ENCODE measurements at regions not wholly inside any gene's neighbourhood (a gene's known extent, or its start where the extent isn't known, plus 50 kb on each side); places are given as distances from the start of the nearest gene placed in this dataset.

GRCh38 chr2:120984046-120984445, 248.4 kb downstream of the GLI2 start:
- TF ChIP-seq SPI1 (IDR thresholded peaks at IDR 0.05; ENCODE audit: low read depth, low read length) (no peak), POLR2AphosphoS5 (IDR thresholded peaks at IDR 0.05; ENCODE audit: low read depth, low read length) (no peak), TAF1 (IDR thresholded peaks at IDR 0.05; ENCODE audit: low read depth, low read length) (no peak), POU2F2 (IDR thresholded peaks at IDR 0.05; ENCODE audit: low read depth, low read length) (no peak), POLR2A (IDR thresholded peaks at IDR 0.05; ENCODE audit: low read depth, low read length) (no peak), PAX5 (IDR thresholded peaks at IDR 0.05; ENCODE audit: insufficient read depth, low read length, severe bottlenecking) (no peak)
- DNase-seq (ENCODE audit: insufficient read length, low spot score), result no peak
- FAIRE-seq, result no peak

GRCh38 chr2:120984452-120985173, 248.9 kb downstream of the GLI2 start:
- no peak for DNase-seq (ENCODE audit: insufficient read length, low spot score)
- FAIRE-seq, result no peak
- TF ChIP-seq PAX5 (IDR thresholded peaks at IDR 0.05; ENCODE audit: insufficient read depth, low read length, severe bottlenecking), result no peak
- no peak for TF ChIP-seq TAF1 (IDR thresholded peaks at IDR 0.05; ENCODE audit: low read depth, low read length)
- no peak for TF ChIP-seq POU2F2 (IDR thresholded peaks at IDR 0.05; ENCODE audit: low read depth, low read length)
- no peak for TF ChIP-seq SPI1 (IDR thresholded peaks at IDR 0.05; ENCODE audit: low read depth, low read length)
- no peak for TF ChIP-seq POLR2AphosphoS5 (IDR thresholded peaks at IDR 0.05; ENCODE audit: low read depth, low read length)
- TF ChIP-seq POLR2A (IDR thresholded peaks at IDR 0.05; ENCODE audit: low read depth, low read length), result no peak

- TF ChIP-seq SPI1 (IDR thresholded peaks at IDR 0.05; ENCODE audit: low read depth, low read length), result no peak
- no peak for TF ChIP-seq PAX5 (IDR thresholded peaks at IDR 0.05; ENCODE audit: insufficient read depth, low read length, severe bottlenecking)
- TF ChIP-seq TAF1 (IDR thresholded peaks at IDR 0.05; ENCODE audit: low read depth, low read length), result no peak
- TF ChIP-seq POLR2AphosphoS5 (IDR thresholded peaks at IDR 0.05; ENCODE audit: low read depth, low read length), result no peak
- no peak for TF ChIP-seq POLR2A (IDR thresholded peaks at IDR 0.05; ENCODE audit: low read depth, low read length)
- TF ChIP-seq POU2F2 (IDR thresholded peaks at IDR 0.05; ENCODE audit: low read depth, low read length), result no peak
- no peak for DNase-seq (ENCODE audit: insufficient read length, low spot score)
- FAIRE-seq, result no peak
These were observed 249.7 kb downstream of the GLI2 start for GRCh38 chr2:120985174-120985996.

GRCh38 chr2:120985997-120986651, 250.5 kb downstream of the GLI2 start:
- no peak for TF ChIP-seq PAX5 (IDR thresholded peaks at IDR 0.05; ENCODE audit: insufficient read depth, low read length, severe bottlenecking)
- no peak for TF ChIP-seq POLR2AphosphoS5 (IDR thresholded peaks at IDR 0.05; ENCODE audit: low read depth, low read length)
- no peak for TF ChIP-seq SPI1 (IDR thresholded peaks at IDR 0.05; ENCODE audit: low read depth, low read length)
- no peak for TF ChIP-seq POU2F2 (IDR thresholded peaks at IDR 0.05; ENCODE audit: low read depth, low read length)
- TF ChIP-seq POLR2A (IDR thresholded peaks at IDR 0.05; ENCODE audit: low read depth, low read length), result no peak
- DNase-seq (ENCODE audit: insufficient read length, low spot score) (no peak), FAIRE-seq (no peak)

- DNase-seq (ENCODE audit: insufficient read length, low spot score), result no peak
- TF ChIP-seq POLR2AphosphoS5 (IDR thresholded peaks at IDR 0.05; ENCODE audit: low read depth, low read length), result no peak
- no peak for TF ChIP-seq SPI1 (IDR thresholded peaks at IDR 0.05; ENCODE audit: low read depth, low read length)
- no peak for TF ChIP-seq TAF1 (IDR thresholded peaks at IDR 0.05; ENCODE audit: low read depth, low read length)
- no peak for TF ChIP-seq PAX5 (IDR thresholded peaks at IDR 0.05; ENCODE audit: insufficient read depth, low read length, severe bottlenecking)
- no peak for TF ChIP-seq POLR2A (IDR thresholded peaks at IDR 0.05; ENCODE audit: low read depth, low read length)
- TF ChIP-seq POU2F2 (IDR thresholded peaks at IDR 0.05; ENCODE audit: low read depth, low read length), result no peak
- no peak for FAIRE-seq
These were observed 251.4 kb downstream of the GLI2 start for GRCh38 chr2:120986898-120987650.

- FAIRE-seq (no peak), DNase-seq (ENCODE audit: insufficient read length, low spot score) (no peak)
- TF ChIP-seq PAX5 (IDR thresholded peaks at IDR 0.05; ENCODE audit: insufficient read depth, low read length, severe bottlenecking) (no peak), POLR2A (IDR thresholded peaks at IDR 0.05; ENCODE audit: low read depth, low read length) (no peak), SPI1 (IDR thresholded peaks at IDR 0.05; ENCODE audit: low read depth, low read length) (no peak), POLR2AphosphoS5 (IDR thresholded peaks at IDR 0.05; ENCODE audit: low read depth, low read length) (no peak), POU2F2 (IDR thresholded peaks at IDR 0.05; ENCODE audit: low read depth, low read length) (no peak), TAF1 (IDR thresholded peaks at IDR 0.05; ENCODE audit: low read depth, low read length) (no peak)
These were observed 252.5 kb downstream of the GLI2 start for GRCh38 chr2:120988051-120988699.

GRCh38 chr2:120988700-120989511, 253.2 kb downstream of the GLI2 start:
- no peak for TF ChIP-seq POU2F2 (IDR thresholded peaks at IDR 0.05; ENCODE audit: low read depth, low read length)
- no peak for TF ChIP-seq SPI1 (IDR thresholded peaks at IDR 0.05; ENCODE audit: low read depth, low read length)
- TF ChIP-seq PAX5 (IDR thresholded peaks at IDR 0.05; ENCODE audit: insufficient read depth, low read length, severe bottlenecking), result no peak
- no peak for TF ChIP-seq POLR2A (IDR thresholded peaks at IDR 0.05; ENCODE audit: low read depth, low read length)
- no peak for TF ChIP-seq TAF1 (IDR thresholded peaks at IDR 0.05; ENCODE audit: low read depth, low read length)
- no peak for TF ChIP-seq POLR2AphosphoS5 (IDR thresholded peaks at IDR 0.05; ENCODE audit: low read depth, low read length)
- no peak for DNase-seq (ENCODE audit: insufficient read length, low spot score)
- no peak for FAIRE-seq
